ENCODE measurements at regions not wholly inside any gene's neighbourhood (a gene's known extent, or its start where the extent isn't known, plus 50 kb on each side); places are given as distances from the start of the nearest gene placed in this dataset.

DNA sequence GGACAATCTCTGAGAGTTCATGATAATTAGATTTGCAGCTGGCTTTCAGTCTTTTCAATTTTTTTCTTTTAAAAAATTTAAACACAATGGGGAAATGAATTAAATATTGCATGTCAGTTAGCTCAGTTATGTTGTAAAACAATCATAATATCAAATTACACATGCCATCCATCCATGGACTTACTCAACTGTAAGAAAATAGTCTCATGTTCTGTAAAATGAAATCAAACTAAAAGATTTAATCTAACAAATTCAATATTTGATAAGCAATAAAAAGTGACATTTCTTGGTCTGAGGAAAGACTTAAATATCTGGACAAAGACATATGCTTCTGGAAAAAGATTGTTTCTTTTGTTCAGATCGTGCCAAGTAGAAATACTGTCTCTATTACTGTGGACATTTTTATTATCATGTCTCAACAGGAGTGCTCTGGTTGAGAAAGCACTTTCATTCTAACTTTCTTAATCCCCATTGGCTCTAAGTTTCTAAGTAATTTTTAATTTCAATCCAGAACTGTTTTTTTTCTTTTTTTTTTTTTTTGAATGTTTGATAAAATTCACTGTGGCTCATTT is 179.2 kb upstream of the FAM3C start:
- Histone ChIP-seq H3K9me3 (no peaks in the 10 kb centered on the region), H3K4me1 (no peaks in the 10 kb centered on the region), H3K27ac (no peak overlapping the region), H3K27me3 (no peaks in the 10 kb centered on the region), H3K4me3 (no peak overlapping the region), H3K36me3 (no peaks in the 10 kb centered on the region)
- DNase-seq (ENCODE audit: low spot score in 2 of 2), result no peak
- no peak for TF ChIP-seq POLR2A (IDR thresholded peaks at IDR 0.05)
- TF ChIP-seq, protein P1, sequence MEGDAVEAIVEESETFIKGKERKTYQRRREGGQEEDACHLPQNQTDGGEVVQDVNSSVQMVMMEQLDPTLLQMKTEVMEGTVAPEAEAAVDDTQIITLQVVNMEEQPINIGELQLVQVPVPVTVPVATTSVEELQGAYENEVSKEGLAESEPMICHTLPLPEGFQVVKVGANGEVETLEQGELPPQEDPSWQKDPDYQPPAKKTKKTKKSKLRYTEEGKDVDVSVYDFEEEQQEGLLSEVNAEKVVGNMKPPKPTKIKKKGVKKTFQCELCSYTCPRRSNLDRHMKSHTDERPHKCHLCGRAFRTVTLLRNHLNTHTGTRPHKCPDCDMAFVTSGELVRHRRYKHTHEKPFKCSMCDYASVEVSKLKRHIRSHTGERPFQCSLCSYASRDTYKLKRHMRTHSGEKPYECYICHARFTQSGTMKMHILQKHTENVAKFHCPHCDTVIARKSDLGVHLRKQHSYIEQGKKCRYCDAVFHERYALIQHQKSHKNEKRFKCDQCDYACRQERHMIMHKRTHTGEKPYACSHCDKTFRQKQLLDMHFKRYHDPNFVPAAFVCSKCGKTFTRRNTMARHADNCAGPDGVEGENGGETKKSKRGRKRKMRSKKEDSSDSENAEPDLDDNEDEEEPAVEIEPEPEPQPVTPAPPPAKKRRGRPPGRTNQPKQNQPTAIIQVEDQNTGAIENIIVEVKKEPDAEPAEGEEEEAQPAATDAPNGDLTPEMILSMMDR (IDR thresholded peaks at IDR 0.05), result no peak
- no peak for TF ChIP-seq POLR2AphosphoS5 (IDR thresholded peaks at IDR 0.05)
- intact Hi-C loops (cut with DNase I; ENCODE audit: low total_unique reads), result no loop called here

DNA sequence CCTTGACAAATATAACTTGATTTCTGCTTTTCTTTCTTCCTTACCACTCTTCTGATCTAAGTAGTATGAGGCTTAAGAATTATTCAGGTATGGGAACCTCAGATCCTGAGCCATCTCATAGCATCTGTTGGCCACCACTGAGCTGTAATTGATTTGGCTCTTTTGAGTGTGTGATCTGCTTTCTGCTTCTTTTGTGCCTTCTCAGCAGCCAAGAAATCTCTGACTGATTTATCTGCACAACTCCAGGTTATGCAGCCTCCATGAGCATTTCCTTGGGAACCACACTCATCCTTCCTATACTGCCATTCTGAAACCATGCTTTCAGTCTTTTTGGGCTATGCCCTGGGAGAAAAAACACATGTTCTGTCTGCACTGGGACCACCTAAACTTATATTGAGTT is 178.0 kb upstream of the FAM3C start:
- Histone ChIP-seq H3K36me3 (no peaks in the 10 kb centered on the region), H3K9me3 (no peaks in the 10 kb centered on the region), H3K4me1 (no peaks in the 10 kb centered on the region), H3K27ac (no peak overlapping the region), H3K4me3 (no peak overlapping the region), H3K27me3 (no peaks in the 10 kb centered on the region)
- no peak for DNase-seq (ENCODE audit: low spot score in 2 of 2)
- no peak for TF ChIP-seq POLR2A (IDR thresholded peaks at IDR 0.05)
- TF ChIP-seq, protein P1 (IDR thresholded peaks at IDR 0.05), result no peak
- no peak for TF ChIP-seq POLR2AphosphoS5 (IDR thresholded peaks at IDR 0.05)
- intact Hi-C loops (cut with DNase I; ENCODE audit: low total_unique reads), result no loop called here

DNA sequence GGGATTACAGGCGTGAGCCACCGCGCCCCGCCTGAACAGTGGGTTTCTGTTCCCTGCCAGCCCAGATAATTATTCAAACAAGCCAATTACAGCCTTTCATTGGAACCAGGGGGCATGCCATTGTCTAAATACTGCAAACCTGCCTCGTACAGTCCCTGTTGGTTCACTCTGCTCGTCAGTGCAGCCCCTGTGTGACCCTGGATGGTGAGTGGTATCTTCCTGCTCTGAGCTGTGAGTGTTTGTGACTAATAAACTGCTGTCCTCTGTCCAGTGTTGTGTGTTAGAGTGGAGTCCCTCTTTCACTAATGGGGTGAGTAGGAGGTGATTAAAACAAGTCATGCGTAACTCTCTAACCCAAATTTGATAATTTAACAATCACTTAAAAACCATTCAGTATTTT is 176.5 kb upstream of the FAM3C start:
- TF ChIP-seq POLR2AphosphoS5 (IDR thresholded peaks at IDR 0.05), result no peak
- TF ChIP-seq, protein P1 (IDR thresholded peaks at IDR 0.05), result no peak
- TF ChIP-seq POLR2A (IDR thresholded peaks at IDR 0.05), result no peak
- Histone ChIP-seq H3K27ac (no peak overlapping the region), H3K4me3 (no peak overlapping the region), H3K27me3 (no peaks in the 10 kb centered on the region), H3K9me3 (no peaks in the 10 kb centered on the region), H3K36me3 (no peaks in the 10 kb centered on the region), H3K4me1 (no peaks in the 10 kb centered on the region)
- no peak for DNase-seq (ENCODE audit: low spot score in 2 of 2)
- intact Hi-C loops (cut with DNase I; ENCODE audit: low total_unique reads), result no loop called here

DNA sequence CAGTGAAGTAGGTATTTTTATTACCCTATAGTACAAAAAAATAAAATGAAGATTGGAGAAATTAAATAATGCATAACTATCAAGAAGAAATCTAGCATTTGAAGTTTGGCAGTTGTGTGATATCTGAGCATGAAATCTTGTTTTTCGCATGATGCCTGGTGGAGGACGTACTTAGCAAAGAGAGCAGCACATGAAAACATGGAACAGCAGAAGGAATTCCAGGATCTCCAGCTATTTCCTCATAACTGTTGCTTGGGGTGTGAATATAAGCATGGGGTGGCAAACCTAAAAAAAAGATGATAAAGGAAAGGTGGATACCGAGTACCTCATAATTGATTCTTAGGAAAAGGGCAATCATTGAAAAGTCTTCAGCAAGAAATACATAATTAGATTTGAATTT is 174.3 kb upstream of the FAM3C start:
- TF ChIP-seq POLR2A (IDR thresholded peaks at IDR 0.05) (no peak), POLR2AphosphoS5 (IDR thresholded peaks at IDR 0.05) (no peak)
- TF ChIP-seq, protein P1 (IDR thresholded peaks at IDR 0.05), result no peak
- H3K36me3 ChIP-seq, result no peaks in the 10 kb centered on the region
- no peaks in the 10 kb centered on the region for H3K4me1 ChIP-seq
- no peak overlapping the region for H3K27ac ChIP-seq
- intact Hi-C loops (cut with DNase I; ENCODE audit: low total_unique reads), result no loop called here
- DNase-seq (ENCODE audit: low spot score in 2 of 2), result no peak
- H3K9me3 ChIP-seq, result no peaks in the 10 kb centered on the region
- H3K27me3 ChIP-seq, result no peaks in the 10 kb centered on the region
- H3K4me3 ChIP-seq, result no peak overlapping the region

DNA sequence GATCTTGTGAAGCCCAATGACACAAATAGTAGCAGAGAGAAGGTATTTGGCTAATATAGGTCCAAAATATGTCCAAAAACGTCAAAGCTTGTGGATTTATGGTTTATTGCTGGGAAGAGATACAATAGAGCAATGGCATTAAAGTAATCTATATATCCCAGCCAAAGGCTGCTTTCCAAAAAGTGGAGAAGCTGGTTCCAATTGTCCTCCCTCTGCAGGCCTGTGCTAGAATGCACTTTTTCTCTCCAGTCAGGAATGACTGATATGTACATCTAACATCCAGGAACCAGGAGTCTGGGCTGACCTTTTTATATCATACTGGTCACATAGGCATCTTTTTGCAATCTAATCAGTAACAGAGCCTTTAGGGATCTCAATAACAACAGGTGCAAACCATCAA is 167.1 kb upstream of the FAM3C start:
- no peak for TF ChIP-seq POLR2AphosphoS5 (IDR thresholded peaks at IDR 0.05)
- TF ChIP-seq, protein P1 (IDR thresholded peaks at IDR 0.05), result no peak
- no peak for TF ChIP-seq POLR2A (IDR thresholded peaks at IDR 0.05)
- intact Hi-C loops (cut with DNase I; ENCODE audit: low total_unique reads), result no loop called here
- no peaks in the 10 kb centered on the region for H3K9me3 ChIP-seq

More for the DNA sequence above, 167.1 kb upstream of the FAM3C start:
- no peak overlapping the region for H3K4me3 ChIP-seq
- no peak for DNase-seq (ENCODE audit: low spot score in 2 of 2)
- no peaks in the 10 kb centered on the region for H3K4me1 ChIP-seq
- H3K27me3 ChIP-seq, result no peaks in the 10 kb centered on the region
- H3K36me3 ChIP-seq, result no peaks in the 10 kb centered on the region
- no peak overlapping the region for H3K27ac ChIP-seq

Measured in breast epithelium (tissue), 4 donors.